GM21381 (cell line): ENCODE measurements at regions not wholly inside any gene's neighbourhood (a gene's known extent, or its start where the extent isn't known, plus 50 kb on each side); places are given as distances from the start of the nearest gene placed in this dataset.
"Not testable (repeated sequence)": the region's sequence is repeated elsewhere in the genome, so short reads cannot be mapped to it uniquely, and the experiment has no call there.

Experiments used
- ATAC-seq: cut with Tn5 transposase; IDR thresholded peaks from one replicate; pipeline ENCODE4 v1.9.1; 2021; ENCODE audit warnings: mild to moderate bottlenecking, moderate library complexity; ENCODE audit not compliant: unreplicated experiment

GRCh38 chr6:63010962-63011361 lies 200.3 kb upstream of the FKBP1C start:
- ATAC-seq, result not testable (repeated sequence)

- no peak for ATAC-seq
Measured at GRCh38 chr6:63014290-63014689, 197.0 kb upstream of the FKBP1C start.

GRCh38 chr6:63022631-63023030 lies 188.6 kb upstream of the FKBP1C start:
- ATAC-seq, result no peak

GRCh38 chr6:63023726-63024125 lies 187.5 kb upstream of the FKBP1C start:
- ATAC-seq, result no peak

GRCh38 chr6:63049216-63049615 lies 162.1 kb upstream of the FKBP1C start:
- no peak for ATAC-seq

- ATAC-seq, result not testable (repeated sequence)
Measured at GRCh38 chr6:63053206-63053605, 158.1 kb upstream of the FKBP1C start.

GRCh38 chr6:63058601-63059000 lies 152.7 kb upstream of the FKBP1C start:
- no peak for ATAC-seq

- no peak for ATAC-seq
Measured at GRCh38 chr6:63063631-63064271, 147.5 kb upstream of the FKBP1C start.

GRCh38 chr6:63066055-63066704 lies 145.1 kb upstream of the FKBP1C start:
- ATAC-seq, result no peak

- ATAC-seq, result no peak
Measured at GRCh38 chr6:63094947-63095346, 116.3 kb upstream of the FKBP1C start.

- peak; percentile 53 for ATAC-seq
Measured at GRCh38 chr6:63097222-63097621, 114.0 kb upstream of the FKBP1C start.

- no peak for ATAC-seq
Measured at GRCh38 chr6:63098789-63099188, 112.5 kb upstream of the FKBP1C start.

GRCh38 chr6:63099772-63100459 lies 111.4 kb upstream of the FKBP1C start:
- ATAC-seq, result no peak

GRCh38 chr6:63114610-63115211 lies 96.6 kb upstream of the FKBP1C start:
- no peak for ATAC-seq

GRCh38 chr6:63121166-63121565 lies 90.1 kb upstream of the FKBP1C start:
- no peak for ATAC-seq

- no peak for ATAC-seq
Measured at GRCh38 chr6:63140114-63140513, 71.2 kb upstream of the FKBP1C start.

GRCh38 chr6:63140692-63141318 lies 70.5 kb upstream of the FKBP1C start:
- no peak for ATAC-seq

GRCh38 chr6:63149730-63150129 lies 61.5 kb upstream of the FKBP1C start:
- ATAC-seq, result no peak

- no peak for ATAC-seq
Measured at GRCh38 chr6:63154535-63154934, 56.7 kb upstream of the FKBP1C start.
